ENCODE measurements at regions not wholly inside any gene's neighbourhood (a gene's known extent, or its start where the extent isn't known, plus 50 kb on each side); places are given as distances from the start of the nearest gene placed in this dataset.

- Mint-ChIP-seq H3K4me1 (no peaks in the 10 kb centered on the region), H3K27me3 (ENCODE audit: low read depth, poor library complexity) (no peaks in the 10 kb centered on the region), H3K4me3 (no peak overlapping the region)
These were observed 828.4 kb downstream of the TUSC7 start for GRCh38 chr3:117537949-117538348.

GRCh38 chr3:117539729-117540128 lies 830.1 kb downstream of the TUSC7 start:
- no peak for TF ChIP-seq CTCF (IDR thresholded peaks at IDR 0.05)
- no peaks in the 10 kb centered on the region for H3K36me3 Mint-ChIP-seq (ENCODE audit: low read depth)
- no peak for DNase-seq
- H3K9me3 Mint-ChIP-seq, result peaks cover 10% of the 10 kb centered on the region
- H3K4me1 Mint-ChIP-seq, result no peaks in the 10 kb centered on the region
- no peaks in the 10 kb centered on the region for H3K27me3 Mint-ChIP-seq (ENCODE audit: low read depth, poor library complexity)
- H3K4me3 Mint-ChIP-seq, result no peak overlapping the region
- no peak overlapping the region for H3K27ac Mint-ChIP-seq

More at GRCh38 chr3:117537949-117538348, 828.4 kb downstream of the TUSC7 start:
- no peak for TF ChIP-seq CTCF (IDR thresholded peaks at IDR 0.05)
- H3K27ac Mint-ChIP-seq, result no peak overlapping the region
- DNase-seq, result no peak
- H3K36me3 Mint-ChIP-seq (ENCODE audit: low read depth), result no peaks in the 10 kb centered on the region
- peaks cover 10% of the 10 kb centered on the region for H3K9me3 Mint-ChIP-seq

GRCh38 chr3:117540597-117540996 lies 831.0 kb downstream of the TUSC7 start:
- Mint-ChIP-seq H3K27me3 (ENCODE audit: low read depth, poor library complexity) (no peaks in the 10 kb centered on the region), H3K9me3 (peaks cover 10% of the 10 kb centered on the region), H3K27ac (no peak overlapping the region), H3K4me1 (no peaks in the 10 kb centered on the region), H3K36me3 (ENCODE audit: low read depth) (no peaks in the 10 kb centered on the region), H3K4me3 (no peak overlapping the region)
- TF ChIP-seq CTCF (IDR thresholded peaks at IDR 0.05), result no peak
- DNase-seq, result no peak

- H3K27me3 Mint-ChIP-seq (ENCODE audit: low read depth, poor library complexity), result no peaks in the 10 kb centered on the region
These were observed 832.1 kb downstream of the TUSC7 start for GRCh38 chr3:117541721-117542120.

GRCh38 chr3:117543521-117543920 lies 833.9 kb downstream of the TUSC7 start:
- H3K27me3 Mint-ChIP-seq (ENCODE audit: low read depth, poor library complexity), result no peaks in the 10 kb centered on the region
- no peak for TF ChIP-seq CTCF (IDR thresholded peaks at IDR 0.05)
- H3K4me1 Mint-ChIP-seq, result peaks cover 7% of the 10 kb centered on the region
- H3K27ac Mint-ChIP-seq, result no peak overlapping the region
- no peaks in the 10 kb centered on the region for H3K36me3 Mint-ChIP-seq (ENCODE audit: low read depth)
- DNase-seq, result no peak
- H3K4me3 Mint-ChIP-seq, result no peak overlapping the region
- no peaks in the 10 kb centered on the region for H3K9me3 Mint-ChIP-seq

More at GRCh38 chr3:117541721-117542120, 832.1 kb downstream of the TUSC7 start:
- Mint-ChIP-seq H3K9me3 (peaks cover 6% of the 10 kb centered on the region), H3K4me3 (no peak overlapping the region), H3K36me3 (ENCODE audit: low read depth) (no peaks in the 10 kb centered on the region), H3K4me1 (no peaks in the 10 kb centered on the region), H3K27ac (no peak overlapping the region)
- no peak for DNase-seq
- no peak for TF ChIP-seq CTCF (IDR thresholded peaks at IDR 0.05)

GRCh38 chr3:117545484-117545883 lies 835.9 kb downstream of the TUSC7 start:
- H3K27me3 Mint-ChIP-seq (ENCODE audit: low read depth, poor library complexity), result no peaks in the 10 kb centered on the region
- peaks cover 7% of the 10 kb centered on the region for H3K4me1 Mint-ChIP-seq
- H3K4me3 Mint-ChIP-seq, result no peak overlapping the region
- H3K36me3 Mint-ChIP-seq (ENCODE audit: low read depth), result no peaks in the 10 kb centered on the region
- no peak for DNase-seq
- no peak overlapping the region for H3K27ac Mint-ChIP-seq
- no peak for TF ChIP-seq CTCF (IDR thresholded peaks at IDR 0.05)
- H3K9me3 Mint-ChIP-seq, result no peaks in the 10 kb centered on the region

All from nephron progenitor cell (in vitro differentiated cells).